HG02943 (cell line): ENCODE measurements at regions not wholly inside any gene's neighbourhood (a gene's known extent, or its start where the extent isn't known, plus 50 kb on each side); places are given as distances from the start of the nearest gene placed in this dataset.

Source experiments
- ATAC-seq: cut with Tn5 transposase; IDR thresholded peaks from one replicate; pipeline ENCODE4 v1.9.1; 2021; ENCODE audit warnings: mild to moderate bottlenecking, low read depth, moderate library complexity; ENCODE audit not compliant: unreplicated experiment

DNA sequence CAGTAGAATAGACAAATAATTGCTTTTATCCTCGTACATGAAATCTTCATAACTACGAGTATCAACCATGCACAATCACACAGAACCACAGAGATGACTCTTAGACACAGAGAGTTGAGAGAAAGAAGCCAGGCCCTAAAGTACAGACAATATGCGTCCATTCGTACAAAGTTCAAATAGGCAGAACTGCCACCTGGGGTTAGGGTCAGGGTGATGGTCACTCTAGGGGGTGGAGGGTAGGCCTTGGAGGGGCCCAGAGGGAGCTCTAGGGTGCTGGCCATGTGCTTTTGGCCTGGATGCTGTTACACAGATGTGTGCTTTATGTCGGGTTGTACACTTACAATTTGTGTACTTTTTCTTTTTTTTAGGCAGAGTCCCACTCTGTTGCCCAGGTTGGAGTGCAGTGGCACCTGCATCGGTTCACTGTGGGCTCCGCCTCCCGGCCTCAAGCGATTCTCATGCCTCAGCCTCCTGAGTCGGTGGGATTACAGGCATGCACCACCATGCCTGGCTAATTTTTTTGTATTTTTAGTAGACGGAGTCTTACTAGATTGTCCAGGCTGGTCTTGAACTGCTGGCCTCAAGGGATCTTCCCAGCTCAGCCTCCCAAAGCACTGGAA, 65.9 kb upstream of the KLF13 start:
- ATAC-seq: no peak

DNA sequence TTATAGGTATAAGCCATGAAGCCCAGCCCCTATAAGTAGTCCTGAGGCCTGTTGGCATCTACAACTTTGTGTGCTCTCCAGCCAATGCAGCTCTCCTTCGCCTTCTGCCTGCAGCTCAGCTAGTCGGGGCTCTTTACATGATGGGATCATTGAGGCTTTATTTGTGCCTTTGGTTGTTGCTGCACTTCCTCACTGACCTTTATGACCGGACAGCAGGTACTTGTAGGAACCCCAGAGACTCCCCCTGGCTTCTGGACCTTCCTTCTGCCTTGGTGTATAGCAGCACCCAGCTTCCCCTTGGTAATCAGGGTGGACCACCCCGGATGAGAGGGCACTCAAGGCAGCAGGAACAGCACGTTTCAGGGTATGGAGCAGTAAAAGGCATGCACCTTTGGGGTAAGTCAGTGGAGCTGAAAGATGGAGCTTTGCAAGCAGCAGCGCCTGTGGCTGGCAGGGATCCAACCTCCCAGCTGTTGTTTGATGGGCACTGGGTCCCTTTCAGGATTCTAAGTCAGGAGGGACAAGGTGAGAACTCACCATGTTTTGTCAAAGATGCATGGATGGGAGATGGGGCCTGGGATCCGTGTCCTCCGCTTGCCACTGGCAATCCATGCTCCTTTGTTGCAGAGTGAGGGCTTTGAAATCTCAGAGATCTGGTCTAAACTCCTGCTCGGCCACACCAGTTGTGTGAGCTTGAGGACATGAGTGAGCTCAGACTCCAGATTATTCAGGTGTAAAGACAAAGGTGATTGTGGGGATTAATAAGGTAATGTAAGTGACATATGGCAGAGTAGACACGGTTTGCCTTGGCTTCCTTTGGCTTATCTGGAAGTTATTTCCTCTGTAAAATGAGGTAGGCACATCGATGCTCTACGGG, 65.1 kb upstream of the KLF13 start:
- no peak for ATAC-seq

- no peak for ATAC-seq
These were observed 64.5 kb upstream of the KLF13 start for GRCh38 chr15:31262143-31262530.

DNA sequence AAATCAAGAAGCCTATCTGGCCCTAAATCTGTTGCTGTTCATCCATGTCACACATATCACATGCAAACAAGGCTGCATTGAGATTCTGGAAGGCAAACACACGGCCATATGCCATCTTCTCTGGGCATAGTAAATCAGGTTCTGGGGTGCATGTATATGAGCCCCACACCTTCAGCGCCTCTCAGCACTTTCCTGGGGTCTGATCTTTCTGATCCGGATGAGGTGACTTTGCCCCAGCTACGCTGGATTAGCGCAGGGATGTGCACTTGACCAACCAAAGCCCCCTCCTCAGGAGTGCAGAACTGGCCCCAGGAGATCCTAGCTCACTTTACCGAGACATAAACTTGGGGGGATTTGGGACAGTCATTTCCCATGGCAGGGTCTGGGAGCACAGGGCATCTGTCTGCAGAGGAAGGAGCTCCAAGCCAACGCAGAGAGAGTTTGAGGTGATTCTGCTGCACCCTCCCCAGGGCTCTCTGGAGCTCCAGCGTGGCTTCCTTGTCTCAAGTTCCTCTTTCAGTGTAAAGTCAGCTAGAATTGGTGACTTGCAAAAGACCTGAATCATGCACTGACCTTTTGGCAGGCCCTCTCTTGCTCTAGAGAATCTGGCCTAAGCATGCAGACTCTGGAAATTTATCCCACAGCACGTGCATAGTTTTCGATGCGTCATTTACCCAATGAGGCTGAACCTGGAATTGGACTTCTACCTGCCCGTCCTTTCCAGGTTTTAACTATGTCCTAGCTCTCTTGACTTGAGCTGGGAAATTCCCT, 63.5 kb upstream of the KLF13 start:
- ATAC-seq: no peak

- no peak for ATAC-seq
These were observed 62.7 kb upstream of the KLF13 start for GRCh38 chr15:31263751-31264558.

- ATAC-seq: no peak
These were observed 62.0 kb upstream of the KLF13 start for GRCh38 chr15:31264559-31265089.

- no peak for ATAC-seq
These were observed 61.4 kb upstream of the KLF13 start for GRCh38 chr15:31265090-31265870.

DNA sequence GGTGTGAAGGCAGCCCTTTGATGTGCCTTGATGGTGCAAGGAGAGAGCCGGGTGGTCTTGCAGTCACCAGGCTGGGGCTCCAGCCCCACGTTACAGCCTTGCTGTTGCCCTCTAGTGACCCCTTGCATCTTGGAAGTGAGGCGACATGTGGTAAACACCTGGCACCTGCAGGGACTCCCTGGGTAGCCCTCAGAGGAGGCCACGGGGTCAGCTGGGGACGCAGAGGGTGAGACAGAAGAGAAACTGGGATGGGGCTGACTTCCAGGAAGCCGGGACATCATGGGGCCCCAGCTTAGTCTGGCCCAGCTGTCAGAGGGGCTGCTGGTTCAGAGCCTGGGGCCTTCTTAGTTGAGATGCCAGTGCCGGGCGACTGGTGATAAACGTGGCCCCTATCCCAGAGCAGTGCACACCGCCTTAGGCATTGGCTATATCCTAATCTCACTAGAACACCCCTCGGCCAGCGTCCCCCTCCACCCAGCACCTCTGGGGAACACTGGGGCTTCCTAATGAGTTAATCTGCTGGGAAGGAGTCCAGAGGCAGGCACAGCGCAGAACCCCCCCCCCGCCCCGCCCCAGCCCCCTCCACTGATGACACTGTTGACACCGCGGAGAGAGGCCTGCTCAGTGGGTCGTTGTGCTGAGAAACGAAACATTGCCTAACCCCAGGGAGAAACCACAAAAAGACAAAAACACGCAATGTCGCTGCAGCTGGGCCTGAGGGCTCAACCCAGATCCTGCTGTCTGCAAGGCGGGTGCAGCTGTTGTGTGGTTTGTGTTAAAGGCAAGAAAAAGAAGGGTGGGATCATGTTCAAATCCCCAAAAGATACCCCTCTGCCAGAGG, 60.5 kb upstream of the KLF13 start:
- peak; percentile 46 for ATAC-seq

DNA sequence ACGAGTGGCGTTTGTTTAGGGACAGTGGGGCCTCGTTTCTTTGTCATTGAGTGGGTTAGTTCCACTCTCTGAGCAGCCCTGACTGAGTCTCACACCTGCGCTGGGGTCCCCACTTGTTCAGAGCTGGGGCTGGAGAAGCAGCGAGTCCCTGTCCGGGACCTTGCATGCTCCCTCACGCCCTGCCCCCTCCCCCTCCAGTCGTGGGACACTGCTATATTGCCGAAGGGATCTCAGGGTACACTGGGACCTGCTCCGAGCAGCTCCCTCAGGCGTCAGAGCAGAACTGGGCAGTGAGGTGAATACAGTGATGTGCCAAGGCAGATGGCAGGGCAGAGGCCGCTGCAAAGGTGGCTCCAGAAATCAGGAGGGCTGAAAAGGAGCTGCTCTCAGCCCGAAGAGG, 59.9 kb upstream of the KLF13 start:
- ATAC-seq: peak; percentile 7

- no peak for ATAC-seq
These were observed 59.2 kb upstream of the KLF13 start for GRCh38 chr15:31267161-31268107.

- no peak for ATAC-seq
These were observed 58.5 kb upstream of the KLF13 start for GRCh38 chr15:31268108-31268501.

- ATAC-seq: no peak
These were observed 57.5 kb upstream of the KLF13 start for GRCh38 chr15:31268911-31269784.

- ATAC-seq: no peak
These were observed 56.6 kb upstream of the KLF13 start for GRCh38 chr15:31269816-31270575.

GRCh38 chr15:31270767-31271166, 55.9 kb upstream of the KLF13 start:
- no peak for ATAC-seq

GRCh38 chr15:31271224-31271635, 55.4 kb upstream of the KLF13 start:
- no peak for ATAC-seq
